HepG2 (cell line): ENCODE measurements at regions not wholly inside any gene's neighbourhood (a gene's known extent, or its start where the extent isn't known, plus 50 kb on each side); places are given as distances from the start of the nearest gene placed in this dataset.

ENCODE experiments used
- CTCF ChIP-seq: sonication (generic); formaldehyde crosslinking; IDR thresholded peaks from 2 replicates; pipeline ENCODE4 v1.5.0; 2020; ENCODE audit warnings: mild to moderate bottlenecking, missing genetic modification reagents, moderate library complexity
- TARDBP ChIP-seq: sonication (generic); formaldehyde crosslinking; IDR thresholded peaks from 2 replicates; pipeline ENCODE4 v1.8.0; 2022; ENCODE audit warnings: mild to moderate bottlenecking, missing genetic modification reagents

DNA sequence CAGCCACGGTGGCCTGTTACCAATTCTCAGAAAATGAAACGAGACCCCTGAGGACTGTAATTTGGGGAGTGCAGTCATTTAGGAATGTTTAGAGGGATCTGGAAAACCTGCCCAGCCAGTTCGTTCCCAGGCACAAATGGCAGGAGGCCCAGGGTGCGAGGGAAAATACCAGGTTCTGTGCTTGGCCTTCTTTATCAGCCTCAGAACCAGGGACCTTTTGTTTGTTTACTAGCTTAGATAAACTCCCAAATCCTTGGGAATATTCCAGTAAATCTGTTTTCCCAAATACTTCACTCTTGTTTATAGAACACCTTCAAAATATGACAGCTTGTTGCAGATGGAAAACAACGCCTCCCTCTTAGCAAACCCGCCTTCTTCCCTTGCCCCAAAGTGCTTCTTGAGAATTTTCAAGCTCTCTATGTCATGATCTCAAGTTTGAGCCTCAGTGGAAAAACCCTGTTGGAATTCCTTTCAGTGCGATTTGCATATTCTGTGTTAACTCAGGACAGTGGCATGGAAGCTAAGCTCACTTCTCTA, 400.3 kb upstream of the SMIM21 start:
- no peak for TF ChIP-seq CTCF (CRISPR knock-in tag)
- TF ChIP-seq TARDBP (CRISPR knock-in tag) = no peak
